H1 (cell line): ENCODE measurements at regions not wholly inside any gene's neighbourhood (a gene's known extent, or its start where the extent isn't known, plus 50 kb on each side); places are given as distances from the start of the nearest gene placed in this dataset.

Source experiments
- CTCF ChIA-PET: fragments of 300-600 bp; sonication (Branson Sonifier 250); formaldehyde crosslinking; loops from one replicate; lab custom pipeline; 2021; ENCODE audit not compliant: partially characterized antibody; lab: Charles Lee
- POLR2A ChIA-PET: fragments of 300-600 bp; sonication (Branson Sonifier 250); formaldehyde crosslinking; loops from one replicate; lab custom pipeline; 2021; ENCODE audit warnings: inconsistent platforms; ENCODE audit not compliant: partially characterized antibody; lab: Charles Lee
- DNase-seq, 2 experiments: peaks; one replicate each; pipeline versions ENCODE4 v3.0.0 to v3.0.0-alpha.2; 2010 to 2022; ENCODE audit warnings: low spot score in 2 of 2, low read depth in 1 of 2, mixed read lengths in 1 of 2
- FAIRE-seq: peaks from 2 replicates; lab custom pipeline; 2011; peaks lifted over from hg19 to GRCh38; lab: Jason Lieb, UNC
- H2AFZ ChIP-seq: 2 replicates; pipeline ENCODE4 v1.8.1; 2012; ENCODE audit warnings: low read length, inconsistent platforms
- H2AK5ac ChIP-seq: 2 replicates; pipeline ENCODE4 v1.6.1; 2013; ENCODE audit warnings: low read depth, low read length
- H2BK120ac ChIP-seq: replicated peaks from 2 replicates; pipeline ENCODE3; 2013; ENCODE audit warnings: low read depth, low read length, inconsistent platforms
- H2BK12ac ChIP-seq: 2 replicates; pipeline ENCODE4 v1.6.1; 2013; ENCODE audit warnings: low read depth, low read length
- H2BK15ac ChIP-seq: 2 replicates; pipeline ENCODE4 v1.6.1; 2013; ENCODE audit warnings: low read length
- H2BK20ac ChIP-seq: 2 replicates; pipeline ENCODE4 v1.6.1; 2013; ENCODE audit warnings: low read length
- H2BK5ac ChIP-seq: 2 replicates; pipeline ENCODE4 v1.6.1; 2013; ENCODE audit warnings: low read depth, low read length
- H3K14ac ChIP-seq: 2 replicates; pipeline ENCODE4 v1.6.1; 2013; ENCODE audit warnings: inconsistent platforms; ENCODE audit not compliant: insufficient read length
- H3K18ac ChIP-seq: 2 replicates; pipeline ENCODE4 v1.6.1; 2013; ENCODE audit warnings: low read length; ENCODE audit errors: extremely low read depth
- H3K23ac ChIP-seq: 2 replicates; pipeline ENCODE4 v1.6.1; 2013; ENCODE audit warnings: inconsistent platforms; ENCODE audit not compliant: insufficient read length
- H3K23me2 ChIP-seq: 2 replicates; pipeline ENCODE4 v1.6.1; 2013; ENCODE audit warnings: low read depth, low read length
- H3K27ac ChIP-seq: 2 replicates; pipeline ENCODE4 v1.6.1; 2011; ENCODE audit warnings: low read depth, low read length, inconsistent platforms
- H3K27me3 ChIP-seq, 4 experiments: replicated peaks in 1 of 4; 1 replicate in 1 of 4; 2 replicates in 3 of 4; pipeline versions ENCODE4 v1.6.1 to v1.8.1; 2011 to 2013; ENCODE audit warnings: low read length in 3 of 4, mild to moderate bottlenecking in 3 of 4, inconsistent platforms in 2 of 4, mixed read lengths in 2 of 4, moderate library complexity in 1 of 4; ENCODE audit not compliant: control insufficient read depth in 3 of 4, insufficient read depth in 3 of 4; ENCODE audit errors: extremely low read depth in 1 of 4
- H3K36me3 ChIP-seq, 4 experiments: 2 replicates each; pipeline versions ENCODE4 v1.6.1 to v1.8.1; 2011 to 2013; ENCODE audit warnings: mild to moderate bottlenecking in 4 of 4, low read length in 3 of 4, moderate library complexity in 2 of 4, control low read depth in 1 of 4, inconsistent platforms in 1 of 4; ENCODE audit not compliant: insufficient read depth in 4 of 4, control insufficient read depth in 2 of 4
- H3K4ac ChIP-seq: replicated peaks from 2 replicates; pipeline ENCODE3; 2013; ENCODE audit warnings: low read length, low read depth, mixed read lengths, inconsistent platforms; ENCODE audit not compliant: insufficient read length
- H3K4me1 ChIP-seq, 4 experiments: replicated peaks in 1 of 4; 1 replicate in 1 of 4; 2 replicates in 3 of 4; pipeline versions ENCODE4 v1.6.1 to v1.8.1; 2011 to 2013; ENCODE audit warnings: low read length in 3 of 4, inconsistent platforms in 2 of 4, mixed read lengths in 1 of 4; ENCODE audit not compliant: insufficient read depth in 4 of 4, control insufficient read depth in 3 of 4
- H3K4me2 ChIP-seq, 2 experiments: 2 replicates each; pipeline versions ENCODE4 v1.6.1 to v1.8.1; 2011 to 2013; ENCODE audit warnings: low read depth in 2 of 2, low read length in 2 of 2, control low read depth in 1 of 2, inconsistent platforms in 1 of 2, mild to moderate bottlenecking in 1 of 2; ENCODE audit not compliant: insufficient read depth in 1 of 2
- H3K4me3 ChIP-seq, 4 experiments: fragments of 200-600, 300-600 bp in 1 of 4; sonication (generic), shearing (Covaris generic), sonication (Bioruptor Twin) in 1 of 4; 2 replicates each; pipeline versions ENCODE4 v1.5.1 to v1.8.1; 2011 to 2016; ENCODE audit warnings: low read length in 4 of 4, low read depth in 3 of 4, control low read depth in 2 of 4, inconsistent platforms in 2 of 4, mild to moderate bottlenecking in 2 of 4, mixed read lengths in 1 of 4, moderate library complexity in 1 of 4; ENCODE audit not compliant: insufficient read depth in 2 of 4; ENCODE audit errors: extremely low read depth in 1 of 4
- H3K56ac ChIP-seq: replicated peaks from 2 replicates; pipeline ENCODE3; 2013; ENCODE audit warnings: low read depth, mild to moderate bottlenecking, mixed read lengths, low read length, inconsistent platforms; ENCODE audit not compliant: insufficient read length
- H3K79me1 ChIP-seq: 2 replicates; pipeline ENCODE4 v1.6.1; 2013; ENCODE audit warnings: low read depth, low read length, control low read depth
- H3K79me2 ChIP-seq, 2 experiments: 2 replicates each; pipeline versions ENCODE4 v1.6.1 to v1.8.1; 2012 to 2013; ENCODE audit warnings: low read length in 2 of 2, mild to moderate bottlenecking in 2 of 2, inconsistent platforms in 1 of 2; ENCODE audit not compliant: insufficient read depth in 2 of 2, control insufficient read depth in 1 of 2
- H3K9ac ChIP-seq, 4 experiments: replicated peaks in 1 of 4; 1 replicate in 1 of 4; 2 replicates in 3 of 4; pipeline versions ENCODE4 v1.6.1 to v1.8.1; 2011 to 2013; ENCODE audit warnings: low read depth in 3 of 4, low read length in 3 of 4, control low read depth in 2 of 4, mild to moderate bottlenecking in 2 of 4, moderate library complexity in 2 of 4, inconsistent platforms in 1 of 4; ENCODE audit errors: extremely low read depth in 1 of 4
- H3K9me3 ChIP-seq, 2 experiments: 2 replicates each; pipeline versions ENCODE4 v1.6.1 to v1.8.1; 2012 to 2013; ENCODE audit warnings: mild to moderate bottlenecking in 2 of 2, moderate library complexity in 2 of 2, control low read depth in 1 of 2, inconsistent platforms in 1 of 2, low read depth in 1 of 2, low read length in 1 of 2, mixed read lengths in 1 of 2; ENCODE audit not compliant: insufficient read depth in 2 of 2
- H4K20me1 ChIP-seq, 2 experiments: replicated peaks in 1 of 2; 2 replicates each; pipeline versions ENCODE3 to v1.8.1; 2011 to 2013; ENCODE audit warnings: inconsistent platforms in 2 of 2, low read length in 2 of 2, mild to moderate bottlenecking in 1 of 2; ENCODE audit not compliant: insufficient read depth in 2 of 2, control insufficient read depth in 1 of 2
- H4K5ac ChIP-seq: 2 replicates; pipeline ENCODE4 v1.6.1; 2013; ENCODE audit warnings: low read length, low read depth, mixed read lengths, inconsistent platforms; ENCODE audit not compliant: insufficient read length
- H4K8ac ChIP-seq: 2 replicates; pipeline ENCODE4 v1.8.0; 2013; ENCODE audit warnings: mild to moderate bottlenecking, moderate library complexity, low read length, inconsistent platforms; ENCODE audit not compliant: insufficient read depth; ENCODE audit errors: extremely low read depth
- H4K91ac ChIP-seq: replicated peaks from 2 replicates; pipeline ENCODE3; 2013; ENCODE audit warnings: low read length, mixed read lengths, inconsistent platforms; ENCODE audit not compliant: insufficient read length
- ATF2 ChIP-seq: IDR thresholded peaks from 2 replicates; pipeline ENCODE4 v1.6.1; 2012; ENCODE audit warnings: low read length, inconsistent platforms
- HDAC2 ChIP-seq, 2 experiments: fragments of 300-600 bp in 1 of 2; sonication (generic) in 1 of 2; IDR thresholded peaks; 2 replicates each; pipeline ENCODE4 v1.6.1; 2011 to 2012; ENCODE audit warnings: low read depth in 2 of 2, low read length in 2 of 2, mild to moderate bottlenecking in 2 of 2, moderate library complexity in 2 of 2, borderline replicate concordance in 1 of 2, inconsistent platforms in 1 of 2
- MAFK ChIP-seq: IDR thresholded peaks from 2 replicates; pipeline ENCODE4 v1.6.1; 2012; ENCODE audit warnings: low read depth, mild to moderate bottlenecking, improper control_type of control experiment, low read length
- MAX ChIP-seq: IDR thresholded peaks from 2 replicates; pipeline ENCODE4 v1.6.1; 2012; ENCODE audit warnings: inconsistent platforms
- SIX5 ChIP-seq: IDR thresholded peaks from 2 replicates; pipeline ENCODE4 v1.6.1; 2011; ENCODE audit warnings: mild to moderate bottlenecking, low read depth, low read length
- WGBS, 2 experiments: shearing (Covaris generic) in 1 of 2; methylation state at CpG; one replicate each; pipeline versions ENCODE4 v1.1.6 to v1.1.7; 2013 to 2015; ENCODE audit warnings: low lambda C conversion rate in 2 of 2, mixed read lengths in 2 of 2, inconsistent platforms in 1 of 2, low coverage in 1 of 2, missing lambda C conversion rate in 1 of 2; ENCODE audit not compliant: insufficient replicate concordance in 2 of 2, insufficient coverage in 1 of 2, insufficient read length in 1 of 2; ENCODE audit errors: extremely low coverage in 1 of 2, missing lambda C conversion rate in 1 of 2; 5-methylcytosine and 5-hydroxymethylcytosine counted together

GRCh38 chr13:58625703-58626389 lies 994.3 kb downstream of the PCDH17 start:
- no peak overlapping the region for H4K91ac ChIP-seq
- no peak overlapping the region for H3K4me2 ChIP-seq
- no peaks in the 10 kb centered on the region for H3K79me1 ChIP-seq
- FAIRE-seq = no peak
- H4K5ac ChIP-seq = no peak overlapping the region
- H2BK5ac ChIP-seq = no peak overlapping the region
- H3K9ac ChIP-seq = no peak overlapping the region
- H3K36me3 ChIP-seq = no peaks in the 10 kb centered on the region
- H3K23ac ChIP-seq = no peak overlapping the region
- no peak overlapping the region for H2BK120ac ChIP-seq
- H2AK5ac ChIP-seq = no peak overlapping the region
- no peak overlapping the region for H2AFZ ChIP-seq
- H3K9me3 ChIP-seq = no peaks in the 10 kb centered on the region; a peak in 1 of 4 replicates
- no peak overlapping the region for H2BK12ac ChIP-seq
- no peaks in the 10 kb centered on the region for H4K20me1 ChIP-seq
- no peak for DNase-seq
- H3K27me3 ChIP-seq = no peaks in the 10 kb centered on the region
- POLR2A ChIA-PET = no interaction called here
- CTCF ChIA-PET = interaction anchor here (0.5 kb wide), 1 partner anchor 88 kb away, joined by 4 read pairs; no protein-coding TSS in a partner anchor
- no peak overlapping the region for H3K4ac ChIP-seq
- no peak overlapping the region for H3K4me3 ChIP-seq
- no peaks in the 10 kb centered on the region for H3K4me1 ChIP-seq
- H2BK15ac ChIP-seq = no peak overlapping the region
- no peak overlapping the region for H3K56ac ChIP-seq
- no peak overlapping the region for H3K27ac ChIP-seq
- H3K23me2 ChIP-seq = no peaks in the 10 kb centered on the region
- H2BK20ac ChIP-seq = no peak overlapping the region
- WGBS, 2 experiments = 97% methylated on average over 3 of the region's 3 CpGs; no CpG with 5 or more reads in 1 of the 2 experiments
- no peaks in the 10 kb centered on the region for H3K79me2 ChIP-seq
- H4K8ac ChIP-seq = no peak overlapping the region
- TF ChIP-seq SIX5 (no peak), MAFK (no peak), HDAC2 (IDR thresholded peaks at IDR 0.05; ENCODE audit: borderline replicate concordance in 1 of 2, low read depth in 2 of 2, low read length in 2 of 2) (no peak), ATF2 (no peak), MAX (no peak)
- TF ChIP-seq, all 59 proteins: peak for 0
- no peak overlapping the region for H3K14ac ChIP-seq
- H3K18ac ChIP-seq = no peak overlapping the region
